ENCODE measurements at regions not wholly inside any gene's neighbourhood (a gene's known extent, or its start where the extent isn't known, plus 50 kb on each side); places are given as distances from the start of the nearest gene placed in this dataset.

DNA sequence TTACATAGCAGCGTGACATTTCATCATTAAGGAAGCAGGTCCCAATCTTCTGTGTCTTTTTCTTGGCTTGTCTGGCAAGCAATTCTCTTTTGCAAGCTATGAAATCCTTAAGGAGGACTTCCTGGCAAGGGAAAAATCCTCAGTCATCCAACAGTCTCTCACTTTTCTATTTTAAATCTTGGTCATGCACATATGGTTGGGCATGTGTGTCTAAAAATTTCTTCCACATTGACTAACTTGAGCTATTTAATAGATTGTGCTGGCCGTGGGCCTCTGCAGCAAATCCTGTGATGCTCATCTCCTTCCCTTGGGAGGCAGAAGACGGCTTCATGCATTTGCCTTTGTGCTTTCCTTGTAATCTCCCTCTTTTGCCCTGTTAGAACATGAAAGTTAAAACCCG, 634.3 kb upstream of the FANCL start:
- no peaks in the 10 kb centered on the region for H3K27me3 ChIP-seq (ENCODE audit: insufficient read depth, low read length)
- H3K4me3 ChIP-seq (ENCODE audit: low read depth, low read length, poor library complexity, severe bottlenecking): no peak overlapping the region
- TF ChIP-seq, protein P1, sequence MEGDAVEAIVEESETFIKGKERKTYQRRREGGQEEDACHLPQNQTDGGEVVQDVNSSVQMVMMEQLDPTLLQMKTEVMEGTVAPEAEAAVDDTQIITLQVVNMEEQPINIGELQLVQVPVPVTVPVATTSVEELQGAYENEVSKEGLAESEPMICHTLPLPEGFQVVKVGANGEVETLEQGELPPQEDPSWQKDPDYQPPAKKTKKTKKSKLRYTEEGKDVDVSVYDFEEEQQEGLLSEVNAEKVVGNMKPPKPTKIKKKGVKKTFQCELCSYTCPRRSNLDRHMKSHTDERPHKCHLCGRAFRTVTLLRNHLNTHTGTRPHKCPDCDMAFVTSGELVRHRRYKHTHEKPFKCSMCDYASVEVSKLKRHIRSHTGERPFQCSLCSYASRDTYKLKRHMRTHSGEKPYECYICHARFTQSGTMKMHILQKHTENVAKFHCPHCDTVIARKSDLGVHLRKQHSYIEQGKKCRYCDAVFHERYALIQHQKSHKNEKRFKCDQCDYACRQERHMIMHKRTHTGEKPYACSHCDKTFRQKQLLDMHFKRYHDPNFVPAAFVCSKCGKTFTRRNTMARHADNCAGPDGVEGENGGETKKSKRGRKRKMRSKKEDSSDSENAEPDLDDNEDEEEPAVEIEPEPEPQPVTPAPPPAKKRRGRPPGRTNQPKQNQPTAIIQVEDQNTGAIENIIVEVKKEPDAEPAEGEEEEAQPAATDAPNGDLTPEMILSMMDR (IDR thresholded peaks at IDR 0.05; ENCODE audit: low read length): no peak
- no peak for TF ChIP-seq EZH2 (IDR thresholded peaks at IDR 0.05; ENCODE audit: borderline replicate concordance, low read length)
- H3K9me2 ChIP-seq (ENCODE audit: low read depth, low read length): no peaks in the 10 kb centered on the region
- H3K9me3 ChIP-seq (ENCODE audit: low read length): no peaks in the 10 kb centered on the region
- H3K4me2 ChIP-seq (ENCODE audit: low read length): no peak overlapping the region
- H3F3A ChIP-seq (ENCODE audit: insufficient read depth, low read length): no peaks in the 10 kb centered on the region
- H3K79me2 ChIP-seq (ENCODE audit: insufficient read depth, low read length): no peaks in the 10 kb centered on the region
- H2AFZ ChIP-seq (ENCODE audit: low read length): no peak overlapping the region
- no peak overlapping the region for H3K9ac ChIP-seq (ENCODE audit: low read length)
- H3K27ac ChIP-seq (ENCODE audit: low read depth, low read length, poor library complexity, severe bottlenecking): no peak overlapping the region
- H3K4me1 ChIP-seq (ENCODE audit: insufficient read depth, low read length, severe bottlenecking): no peaks in the 10 kb centered on the region
- no peaks in the 10 kb centered on the region for H4K20me1 ChIP-seq (ENCODE audit: insufficient read depth, low read length)
- no peaks in the 10 kb centered on the region for H3K36me3 ChIP-seq (ENCODE audit: insufficient read depth, low read length)

DNA sequence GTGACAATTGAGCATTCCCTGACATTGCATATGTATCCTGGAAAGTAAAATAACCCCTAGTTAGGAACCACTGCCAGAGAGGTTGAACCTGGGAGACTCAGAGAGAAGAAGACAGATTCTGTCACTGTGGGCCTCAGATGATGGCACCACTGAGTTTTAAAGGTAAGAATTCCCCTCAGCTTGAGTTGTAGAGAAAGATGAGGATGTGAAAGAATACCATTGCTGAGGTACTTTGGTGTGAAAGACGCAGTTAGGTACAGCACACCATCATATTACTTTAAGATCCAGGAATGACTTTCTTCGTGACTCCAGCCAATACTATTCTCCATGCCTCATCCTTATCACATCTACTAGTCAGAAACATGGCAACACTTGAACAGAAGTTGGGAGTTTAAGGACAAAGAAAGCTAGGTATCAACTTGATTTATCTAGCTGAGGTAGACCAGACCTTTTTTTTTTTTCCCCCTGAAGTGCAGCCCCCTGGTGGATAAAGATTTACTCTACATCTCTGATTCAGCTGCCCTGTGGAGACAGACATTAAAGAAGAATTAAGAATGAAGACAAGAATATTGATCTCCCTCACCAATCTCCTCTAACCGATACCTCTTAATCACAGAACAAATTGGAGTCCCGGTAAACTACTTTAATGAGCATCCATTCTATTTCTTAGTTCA, 630.5 kb upstream of the FANCL start:
- no peak overlapping the region for H3K4me2 ChIP-seq (ENCODE audit: low read length)
- no peaks in the 10 kb centered on the region for H3K27me3 ChIP-seq (ENCODE audit: insufficient read depth, low read length)
- H3K36me3 ChIP-seq (ENCODE audit: insufficient read depth, low read length): no peaks in the 10 kb centered on the region
- H3K27ac ChIP-seq (ENCODE audit: low read depth, low read length, poor library complexity, severe bottlenecking): no peak overlapping the region
- no peak overlapping the region for H3K4me3 ChIP-seq (ENCODE audit: low read depth, low read length, poor library complexity, severe bottlenecking)
- H3K79me2 ChIP-seq (ENCODE audit: insufficient read depth, low read length): no peaks in the 10 kb centered on the region
- no peak overlapping the region for H2AFZ ChIP-seq (ENCODE audit: low read length)
- H3K9me2 ChIP-seq (ENCODE audit: low read depth, low read length): no peaks in the 10 kb centered on the region
- no peaks in the 10 kb centered on the region for H4K20me1 ChIP-seq (ENCODE audit: insufficient read depth, low read length)
- no peaks in the 10 kb centered on the region for H3K4me1 ChIP-seq (ENCODE audit: insufficient read depth, low read length, severe bottlenecking)
- TF ChIP-seq, protein P1 (IDR thresholded peaks at IDR 0.05; ENCODE audit: low read length): peak; percentile 43; the same call in 1 of the 2 replicates
- TF ChIP-seq EZH2 (IDR thresholded peaks at IDR 0.05; ENCODE audit: borderline replicate concordance, low read length): no peak
- H3K9me3 ChIP-seq (ENCODE audit: low read length): no peaks in the 10 kb centered on the region
- H3K9ac ChIP-seq (ENCODE audit: low read length): no peak overlapping the region
- no peaks in the 10 kb centered on the region for H3F3A ChIP-seq (ENCODE audit: insufficient read depth, low read length)

DNA sequence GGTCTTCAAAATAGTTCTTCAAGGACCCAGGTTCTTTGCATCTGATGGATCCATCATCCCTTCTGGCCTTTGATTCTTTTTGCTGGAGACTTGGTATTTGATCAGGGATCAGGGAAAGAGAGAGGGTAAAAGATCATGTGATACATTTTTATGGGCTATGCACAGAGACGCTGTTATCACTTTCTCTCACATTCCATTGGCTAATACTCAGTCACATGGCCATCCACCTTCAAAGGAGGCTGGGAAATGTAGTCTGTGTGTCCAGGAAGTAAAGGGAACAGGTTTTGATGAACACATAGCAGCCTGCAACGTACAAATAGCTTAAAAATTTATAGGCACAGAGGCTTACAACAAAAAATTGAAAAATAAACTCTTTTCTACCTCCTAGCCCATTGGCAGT, 629.6 kb upstream of the FANCL start:
- H3K4me2 ChIP-seq (ENCODE audit: low read length): no peak overlapping the region
- no peak overlapping the region for H3K9ac ChIP-seq (ENCODE audit: low read length)
- no peaks in the 10 kb centered on the region for H3F3A ChIP-seq (ENCODE audit: insufficient read depth, low read length)
- no peaks in the 10 kb centered on the region for H3K9me3 ChIP-seq (ENCODE audit: low read length)
- no peaks in the 10 kb centered on the region for H3K27me3 ChIP-seq (ENCODE audit: insufficient read depth, low read length)
- H3K27ac ChIP-seq (ENCODE audit: low read depth, low read length, poor library complexity, severe bottlenecking): no peak overlapping the region
- no peaks in the 10 kb centered on the region for H3K36me3 ChIP-seq (ENCODE audit: insufficient read depth, low read length)
- no peaks in the 10 kb centered on the region for H3K79me2 ChIP-seq (ENCODE audit: insufficient read depth, low read length)
- no peaks in the 10 kb centered on the region for H3K4me1 ChIP-seq (ENCODE audit: insufficient read depth, low read length, severe bottlenecking)
- H3K4me3 ChIP-seq (ENCODE audit: low read depth, low read length, poor library complexity, severe bottlenecking): no peak overlapping the region
- H3K9me2 ChIP-seq (ENCODE audit: low read depth, low read length): no peaks in the 10 kb centered on the region
- no peaks in the 10 kb centered on the region for H4K20me1 ChIP-seq (ENCODE audit: insufficient read depth, low read length)
- no peak for TF ChIP-seq EZH2 (IDR thresholded peaks at IDR 0.05; ENCODE audit: borderline replicate concordance, low read length)
- TF ChIP-seq, protein P1 (IDR thresholded peaks at IDR 0.05; ENCODE audit: low read length): no peak
- no peak overlapping the region for H2AFZ ChIP-seq (ENCODE audit: low read length)

Measured in OCI-LY1 (cell line).